ENCODE measurements at regions not wholly inside any gene's neighbourhood (a gene's known extent, or its start where the extent isn't known, plus 50 kb on each side); places are given as distances from the start of the nearest gene placed in this dataset.

DNA sequence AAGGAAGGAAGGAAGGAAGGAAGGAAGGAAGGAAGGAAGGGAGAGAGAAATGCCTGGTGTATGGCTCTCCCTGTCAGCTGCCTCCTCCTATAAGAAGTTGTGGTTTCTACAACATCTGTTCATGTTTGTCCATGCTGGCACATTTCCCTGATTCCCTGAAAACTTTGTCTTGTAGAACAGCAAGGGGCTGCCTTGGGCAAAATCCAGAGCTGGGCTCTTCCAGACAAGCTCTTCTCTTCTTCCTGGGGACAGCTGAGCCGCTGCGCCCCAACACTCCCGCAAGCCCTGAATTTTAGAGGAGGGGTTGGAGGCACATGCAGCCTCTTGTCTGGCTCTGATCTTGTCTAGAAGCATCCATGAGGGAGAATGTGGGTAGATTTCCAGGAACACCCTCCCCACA is 282.0 kb upstream of the ADARB2 start:
- TF ChIP-seq, protein P1, sequence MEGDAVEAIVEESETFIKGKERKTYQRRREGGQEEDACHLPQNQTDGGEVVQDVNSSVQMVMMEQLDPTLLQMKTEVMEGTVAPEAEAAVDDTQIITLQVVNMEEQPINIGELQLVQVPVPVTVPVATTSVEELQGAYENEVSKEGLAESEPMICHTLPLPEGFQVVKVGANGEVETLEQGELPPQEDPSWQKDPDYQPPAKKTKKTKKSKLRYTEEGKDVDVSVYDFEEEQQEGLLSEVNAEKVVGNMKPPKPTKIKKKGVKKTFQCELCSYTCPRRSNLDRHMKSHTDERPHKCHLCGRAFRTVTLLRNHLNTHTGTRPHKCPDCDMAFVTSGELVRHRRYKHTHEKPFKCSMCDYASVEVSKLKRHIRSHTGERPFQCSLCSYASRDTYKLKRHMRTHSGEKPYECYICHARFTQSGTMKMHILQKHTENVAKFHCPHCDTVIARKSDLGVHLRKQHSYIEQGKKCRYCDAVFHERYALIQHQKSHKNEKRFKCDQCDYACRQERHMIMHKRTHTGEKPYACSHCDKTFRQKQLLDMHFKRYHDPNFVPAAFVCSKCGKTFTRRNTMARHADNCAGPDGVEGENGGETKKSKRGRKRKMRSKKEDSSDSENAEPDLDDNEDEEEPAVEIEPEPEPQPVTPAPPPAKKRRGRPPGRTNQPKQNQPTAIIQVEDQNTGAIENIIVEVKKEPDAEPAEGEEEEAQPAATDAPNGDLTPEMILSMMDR (IDR thresholded peaks at IDR 0.05), result no peak
- TF ChIP-seq POLR2AphosphoS5 (IDR thresholded peaks at IDR 0.05), result no peak
